ENCODE measurements at regions not wholly inside any gene's neighbourhood (a gene's known extent, or its start where the extent isn't known, plus 50 kb on each side); places are given as distances from the start of the nearest gene placed in this dataset.

DNA sequence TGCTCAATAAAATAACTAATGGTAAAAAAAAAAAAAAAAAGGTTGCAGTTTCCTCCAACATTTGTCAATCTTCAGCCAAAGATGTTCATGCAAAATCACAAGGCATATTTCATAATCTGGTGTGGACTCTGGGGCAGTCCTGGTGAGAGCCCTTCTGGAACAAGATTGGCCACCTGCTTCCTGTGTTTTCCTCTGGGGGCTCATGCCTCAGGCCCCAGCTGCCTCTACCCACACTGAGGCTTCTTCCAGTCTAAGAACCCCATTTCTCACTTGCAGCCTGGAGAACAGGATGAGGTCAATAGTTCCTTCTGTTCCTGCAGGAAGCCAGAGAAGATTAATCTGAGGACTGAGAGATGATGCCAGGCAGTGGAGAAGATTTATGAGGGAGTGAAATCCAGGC lies 492.6 kb upstream of the BRINP1 start:
- TF ChIP-seq, protein P1, sequence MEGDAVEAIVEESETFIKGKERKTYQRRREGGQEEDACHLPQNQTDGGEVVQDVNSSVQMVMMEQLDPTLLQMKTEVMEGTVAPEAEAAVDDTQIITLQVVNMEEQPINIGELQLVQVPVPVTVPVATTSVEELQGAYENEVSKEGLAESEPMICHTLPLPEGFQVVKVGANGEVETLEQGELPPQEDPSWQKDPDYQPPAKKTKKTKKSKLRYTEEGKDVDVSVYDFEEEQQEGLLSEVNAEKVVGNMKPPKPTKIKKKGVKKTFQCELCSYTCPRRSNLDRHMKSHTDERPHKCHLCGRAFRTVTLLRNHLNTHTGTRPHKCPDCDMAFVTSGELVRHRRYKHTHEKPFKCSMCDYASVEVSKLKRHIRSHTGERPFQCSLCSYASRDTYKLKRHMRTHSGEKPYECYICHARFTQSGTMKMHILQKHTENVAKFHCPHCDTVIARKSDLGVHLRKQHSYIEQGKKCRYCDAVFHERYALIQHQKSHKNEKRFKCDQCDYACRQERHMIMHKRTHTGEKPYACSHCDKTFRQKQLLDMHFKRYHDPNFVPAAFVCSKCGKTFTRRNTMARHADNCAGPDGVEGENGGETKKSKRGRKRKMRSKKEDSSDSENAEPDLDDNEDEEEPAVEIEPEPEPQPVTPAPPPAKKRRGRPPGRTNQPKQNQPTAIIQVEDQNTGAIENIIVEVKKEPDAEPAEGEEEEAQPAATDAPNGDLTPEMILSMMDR (IDR thresholded peaks at IDR 0.05), result no peak
- no peak for TF ChIP-seq EZH2 (IDR thresholded peaks at IDR 0.05; ENCODE audit: borderline replicate concordance, insufficient read depth, low read depth, low read length, poor library complexity, severe bottlenecking)
